ENCODE measurements at regions not wholly inside any gene's neighbourhood (a gene's known extent, or its start where the extent isn't known, plus 50 kb on each side); places are given as distances from the start of the nearest gene placed in this dataset.

DNA sequence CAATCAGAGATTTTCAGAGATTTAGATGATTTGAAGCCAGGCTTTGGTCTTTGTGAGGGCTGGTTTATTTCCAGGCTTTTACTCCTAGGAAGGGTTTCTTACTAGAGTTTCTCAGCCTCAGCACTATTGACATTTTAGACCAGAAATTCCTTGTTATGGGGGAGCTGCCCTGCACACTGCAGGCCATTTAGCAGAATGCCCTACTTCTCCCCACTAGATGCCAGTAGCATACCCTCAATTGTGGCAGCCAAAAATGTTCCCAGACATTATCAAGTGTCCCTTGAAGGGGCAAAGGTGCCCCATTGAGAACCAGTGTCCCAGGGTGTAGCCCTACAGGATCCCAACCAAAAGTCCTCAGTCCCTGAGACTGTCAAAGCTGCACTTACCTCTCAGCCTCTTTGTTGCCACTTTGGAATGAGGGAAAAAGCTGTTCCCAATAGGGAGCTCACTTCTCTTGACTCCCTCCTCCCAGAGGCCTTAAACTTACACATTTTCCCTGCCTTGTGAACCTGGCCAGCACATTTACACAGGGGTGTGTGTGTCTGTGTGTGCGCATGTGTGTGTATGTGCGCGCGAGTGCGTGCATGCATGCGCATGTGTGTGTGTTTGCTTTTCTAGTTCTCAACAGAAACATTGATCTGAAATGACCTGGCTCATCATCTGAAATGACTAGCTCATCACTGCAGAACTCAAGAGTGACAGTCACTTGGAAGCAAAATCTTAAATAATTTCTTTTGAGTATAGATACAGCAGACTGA lies 231.4 kb downstream of the QDPR start:
- POLR2A ChIA-PET, result no interaction called here
- no peak overlapping the region for H3K4me3 ChIP-seq (ENCODE audit: low read depth, low read length)
- DNase-seq (ENCODE audit: low read depth, low spot score), result no peak
- CTCF ChIA-PET, result interaction anchor here (0.7 kb wide), 1 partner anchor 50 kb away, joined by 3 read pairs; no protein-coding TSS in a partner anchor
- TF ChIP-seq CTCF (IDR thresholded peaks at IDR 0.05; ENCODE audit: insufficient read depth, low read length, missing control alignments), result no peak

DNA sequence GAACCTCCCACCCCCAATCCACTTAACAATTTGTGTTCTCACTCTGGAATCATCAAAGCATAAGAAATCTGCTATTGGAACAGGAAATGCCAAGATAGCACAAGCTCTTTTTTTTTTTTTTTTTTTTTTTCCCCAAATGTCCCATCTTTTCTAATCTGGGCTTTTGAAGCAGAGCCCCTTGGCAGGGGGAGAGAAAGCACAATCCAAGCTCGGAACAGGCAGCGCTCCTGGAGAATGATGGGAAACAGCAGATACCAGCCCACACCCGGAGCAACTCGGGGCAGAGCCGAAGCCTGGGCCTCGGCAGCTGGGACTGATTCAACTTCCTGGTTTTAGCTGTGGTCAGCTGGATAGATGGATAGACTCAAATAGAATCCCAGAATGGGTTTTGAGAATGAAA lies 235.1 kb downstream of the QDPR start:
- DNase-seq (ENCODE audit: low read depth, low spot score), result no peak
- CTCF ChIA-PET, result no interaction called here
- H3K4me3 ChIP-seq (ENCODE audit: low read depth, low read length), result no peak overlapping the region
- no peak for TF ChIP-seq CTCF (IDR thresholded peaks at IDR 0.05; ENCODE audit: insufficient read depth, low read length, missing control alignments)
- POLR2A ChIA-PET, result interaction anchor here (0.6 kb wide), 3 partner anchors 13 to 506 kb away, joined by 3 to 6 read pairs (median 4); no protein-coding TSS in a partner anchor

DNA sequence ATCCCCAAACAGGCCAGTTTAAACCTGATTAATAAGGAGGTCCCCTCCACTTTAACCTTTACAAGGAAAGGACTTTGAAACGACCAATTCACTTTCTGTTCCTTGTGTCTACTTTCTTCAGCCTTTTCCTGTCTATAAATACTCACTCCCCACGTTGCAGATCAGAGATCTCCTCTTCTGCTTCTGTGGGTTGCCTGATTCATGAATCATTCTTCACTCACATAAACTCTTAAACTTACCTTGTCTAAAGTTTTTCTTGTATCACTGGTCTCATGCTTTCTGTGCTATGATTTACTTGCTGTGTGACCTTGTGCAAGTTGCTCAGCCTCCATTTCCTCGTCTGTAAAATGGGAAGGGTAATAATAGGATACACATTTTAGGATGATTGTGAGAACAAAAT lies 236.1 kb downstream of the QDPR start:
- DNase-seq (ENCODE audit: low read depth, low spot score), result no peak
- TF ChIP-seq CTCF (IDR thresholded peaks at IDR 0.05; ENCODE audit: insufficient read depth, low read length, missing control alignments), result no peak
- POLR2A ChIA-PET, result no interaction called here
- no peak overlapping the region for H3K4me3 ChIP-seq (ENCODE audit: low read depth, low read length)
- CTCF ChIA-PET, result no interaction called here

DNA sequence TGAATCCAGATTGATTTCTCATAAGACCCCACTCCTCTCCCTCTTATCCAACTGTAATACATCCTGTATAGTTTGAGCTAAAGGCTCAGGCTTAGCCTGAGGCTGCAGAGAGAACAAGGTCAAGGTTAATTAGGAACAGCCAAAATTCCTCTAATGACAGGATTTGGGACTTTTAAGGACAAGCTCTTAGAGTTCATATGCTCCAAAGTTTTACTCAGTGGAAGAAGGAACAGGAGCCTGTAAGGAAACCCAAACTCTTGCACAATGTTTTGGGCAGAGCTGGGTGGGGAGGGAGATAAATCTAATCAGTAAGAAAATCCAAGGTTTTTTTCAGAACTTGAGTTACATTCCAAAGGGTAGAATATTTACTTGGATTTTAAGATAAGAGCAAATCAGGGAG lies 238.8 kb downstream of the QDPR start:
- no peak overlapping the region for H3K4me3 ChIP-seq (ENCODE audit: low read depth, low read length)
- CTCF ChIA-PET, result no interaction called here
- POLR2A ChIA-PET, result no interaction called here
- no peak for DNase-seq (ENCODE audit: low read depth, low spot score)
- TF ChIP-seq CTCF (IDR thresholded peaks at IDR 0.05; ENCODE audit: insufficient read depth, low read length, missing control alignments), result no peak

DNA sequence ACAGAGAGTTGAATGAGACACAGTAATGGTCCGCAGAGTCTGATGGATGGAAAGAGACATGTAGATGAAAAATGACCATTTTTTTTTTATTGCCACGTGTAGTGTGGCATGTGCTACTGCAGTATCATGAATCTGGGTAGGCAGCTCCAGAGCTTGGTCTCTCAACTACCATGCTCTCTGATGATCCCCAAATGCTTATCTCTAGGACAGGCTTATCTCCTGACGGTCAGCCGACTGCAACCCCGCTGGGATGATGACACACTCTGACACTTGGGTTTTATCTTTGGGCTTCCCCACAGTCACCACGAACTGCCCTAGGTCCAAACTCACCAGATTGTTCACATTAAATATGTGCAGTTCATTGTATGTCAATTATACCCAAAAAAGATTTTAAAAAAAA lies 239.7 kb downstream of the QDPR start:
- no peak for TF ChIP-seq CTCF (IDR thresholded peaks at IDR 0.05; ENCODE audit: insufficient read depth, low read length, missing control alignments)
- ChIA-PET POLR2A (no interaction called here), CTCF (no interaction called here)
- DNase-seq (ENCODE audit: low read depth, low spot score), result no peak
- H3K4me3 ChIP-seq (ENCODE audit: low read depth, low read length), result no peak overlapping the region

DNA sequence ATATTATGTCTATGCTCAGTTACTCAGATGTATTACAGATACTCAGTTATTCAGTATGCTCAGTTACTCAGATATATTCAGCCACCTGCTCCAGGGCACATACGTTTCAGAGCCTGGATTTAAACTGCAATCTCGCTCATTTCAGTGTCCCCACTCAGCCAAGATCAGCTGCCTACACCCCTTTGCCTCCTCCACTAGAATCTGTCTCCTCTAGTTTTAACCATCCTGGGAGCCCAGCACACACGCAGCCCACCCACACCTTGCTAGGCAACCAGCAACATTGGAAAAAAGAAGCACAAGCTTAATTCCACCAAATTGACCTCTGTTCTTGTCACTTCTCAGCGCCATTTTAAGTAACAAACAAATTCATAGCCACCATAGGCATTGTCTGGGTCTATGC lies 246.2 kb downstream of the QDPR start:
- ChIA-PET CTCF (no interaction called here), POLR2A (no interaction called here)
- H3K4me3 ChIP-seq (ENCODE audit: low read depth, low read length), result no peak overlapping the region
- TF ChIP-seq CTCF (IDR thresholded peaks at IDR 0.05; ENCODE audit: insufficient read depth, low read length, missing control alignments), result no peak
- DNase-seq (ENCODE audit: low read depth, low spot score), result no peak

All from AG04449 (cell line).